Keratinocyte (primary cell): ENCODE measurements at regions not wholly inside any gene's neighbourhood (a gene's known extent, or its start where the extent isn't known, plus 50 kb on each side); places are given as distances from the start of the nearest gene placed in this dataset.

ENCODE experiments used
- DNase-seq: peaks from one replicate; pipeline ENCODE4 v3.0.0-alpha.2; 2011; ENCODE audit warnings: low read depth, missing footprints, low spot score
- FAIRE-seq: peaks from 2 replicates; lab custom pipeline; 2011; peaks lifted over from hg19 to GRCh38; lab: Jason Lieb, UNC
- H2AFZ ChIP-seq: 2 replicates; pipeline ENCODE4 v1.6.0; 2012; ENCODE audit warnings: low read length, control low read depth, inconsistent platforms; ENCODE audit not compliant: control insufficient read depth
- H3K27ac ChIP-seq: 2 replicates; pipeline ENCODE4 v1.5.1; 2011; ENCODE audit warnings: low read length; ENCODE audit not compliant: control insufficient read depth, insufficient read depth
- H3K27me3 ChIP-seq: 3 replicates; pipeline ENCODE4 v1.6.0; 2011; ENCODE audit warnings: low read length; ENCODE audit not compliant: control insufficient read depth, insufficient read depth; ENCODE audit errors: extremely low read depth
- H3K36me3 ChIP-seq, 2 experiments: 2 replicates in 1 of 2; 3 replicates in 1 of 2; pipeline ENCODE4 v1.5.1; 2011; ENCODE audit warnings: low read length in 2 of 2, mild to moderate bottlenecking in 1 of 2; ENCODE audit not compliant: control insufficient read depth in 2 of 2, insufficient read depth in 2 of 2; ENCODE audit errors: extremely low read depth in 1 of 2
- H3K4me1 ChIP-seq: 3 replicates; pipeline ENCODE4 v1.5.1; 2011; ENCODE audit warnings: low read length; ENCODE audit not compliant: control insufficient read depth, insufficient read depth; ENCODE audit errors: extremely low read depth
- H3K4me2 ChIP-seq: 3 replicates; pipeline ENCODE4 v1.6.0; 2011; ENCODE audit warnings: low read depth, low read length; ENCODE audit not compliant: control insufficient read depth, insufficient read depth; ENCODE audit errors: extremely low read depth
- H3K4me3 ChIP-seq, 3 experiments: fragments of 200-600 bp in 1 of 3; sonication (generic) in 1 of 3; 2 replicates in 2 of 3; 3 replicates in 1 of 3; pipeline ENCODE4 v1.5.1; 2011 to 2016; ENCODE audit warnings: low read length in 3 of 3, mild to moderate bottlenecking in 3 of 3, control low read depth in 2 of 3, inconsistent platforms in 1 of 3, low read depth in 1 of 3, mixed read lengths in 1 of 3, mixed run types in 1 of 3, moderate library complexity in 1 of 3; ENCODE audit not compliant: control insufficient read depth in 2 of 3, insufficient read depth in 2 of 3; ENCODE audit errors: extremely low read depth in 1 of 3
- H3K79me2 ChIP-seq: 2 replicates; pipeline ENCODE4 v1.6.0; 2012; ENCODE audit warnings: low read length; ENCODE audit not compliant: control insufficient read depth, insufficient read depth
- H3K9ac ChIP-seq: 3 replicates; pipeline ENCODE4 v1.6.0; 2011; ENCODE audit warnings: low read length; ENCODE audit not compliant: control insufficient read depth, insufficient read depth; ENCODE audit errors: extremely low read depth
- H3K9me1 ChIP-seq: 3 replicates; pipeline ENCODE4 v1.6.0; 2011; ENCODE audit warnings: low read length; ENCODE audit not compliant: control insufficient read depth, insufficient read depth; ENCODE audit errors: extremely low read depth
- H3K9me3 ChIP-seq: 2 replicates; pipeline ENCODE4 v1.5.1; 2012; ENCODE audit warnings: low read depth, low read length; ENCODE audit not compliant: control insufficient read depth
- H4K20me1 ChIP-seq: 3 replicates; pipeline ENCODE4 v1.6.0; 2011; ENCODE audit warnings: low read length; ENCODE audit not compliant: control insufficient read depth, insufficient read depth; ENCODE audit errors: extremely low read depth
- CTCF ChIP-seq, 3 experiments: IDR thresholded peaks in 1 of 3; conservative IDR thresholded peaks in 1 of 3; optimal IDR thresholded peaks in 1 of 3; 2 replicates in 2 of 3; 3 replicates in 1 of 3; pipeline versions ENCODE3 to v1.5.1; 2011; ENCODE audit warnings: low read length in 3 of 3, mild to moderate bottlenecking in 3 of 3, moderate library complexity in 2 of 3, control low read depth in 1 of 3, inconsistent platforms in 1 of 3; ENCODE audit not compliant: insufficient read depth in 2 of 3; ENCODE audit errors: extremely low read depth in 1 of 3
- EZH2 ChIP-seq: IDR thresholded peaks from one replicate; pipeline ENCODE4 v1.6.1; 2012; ENCODE audit warnings: inconsistent platforms, mild to moderate bottlenecking, low read length, moderate library complexity
- dilution Hi-C: fragments of 300-500 bp; cut with MboI; formaldehyde crosslinking; loops from one replicate; pipeline ENCODE4 v1.7.0; 2020; ENCODE audit warnings: low sequenced_read_pairs; ENCODE audit not compliant: extremely low pct_ligation_motif_present

- no peak overlapping the region for H3K27ac ChIP-seq
- no peaks in the 10 kb centered on the region for H3K9me3 ChIP-seq
- H3K36me3 ChIP-seq, result no peaks in the 10 kb centered on the region
- H3K4me3 ChIP-seq, result no peak overlapping the region
- no peaks in the 10 kb centered on the region for H3K79me2 ChIP-seq
- dilution Hi-C loops, result no loop called here
- H3K9ac ChIP-seq, result no peak overlapping the region
- no peak overlapping the region for H3K4me2 ChIP-seq
- no peak for DNase-seq
- H4K20me1 ChIP-seq, result no peaks in the 10 kb centered on the region
- no peaks in the 10 kb centered on the region for H3K9me1 ChIP-seq
- no peaks in the 10 kb centered on the region for H3K4me1 ChIP-seq
- FAIRE-seq, result no peak
- no peaks in the 10 kb centered on the region for H3K27me3 ChIP-seq
- no peak for TF ChIP-seq CTCF (optimal IDR thresholded peaks at IDR 0.05 in 1 of 3, IDR thresholded peaks at IDR 0.05 in 1 of 3, conservative IDR thresholded peaks at IDR 0.05 in 1 of 3; ENCODE audit: extremely low read depth in 1 of 3, insufficient read depth in 2 of 3, low read length in 3 of 3)
- H2AFZ ChIP-seq, result no peak overlapping the region
Measured at GRCh38 chr2:35104309-35104708, 1251.3 kb upstream of the CRIM1 start.

- Histone ChIP-seq H3K9me1 (no peaks in the 10 kb centered on the region), H3K9me3 (no peaks in the 10 kb centered on the region), H3K36me3 (no peaks in the 10 kb centered on the region), H3K4me3 (no peak overlapping the region), H4K20me1 (no peaks in the 10 kb centered on the region), H3K79me2 (no peaks in the 10 kb centered on the region), H3K27ac (no peak overlapping the region), H2AFZ (no peak overlapping the region), H3K4me2 (no peak overlapping the region), H3K9ac (no peak overlapping the region), H3K4me1 (no peaks in the 10 kb centered on the region), H3K27me3 (no peaks in the 10 kb centered on the region)
- no peak for TF ChIP-seq CTCF (optimal IDR thresholded peaks at IDR 0.05 in 1 of 3, IDR thresholded peaks at IDR 0.05 in 1 of 3, conservative IDR thresholded peaks at IDR 0.05 in 1 of 3; ENCODE audit: extremely low read depth in 1 of 3, insufficient read depth in 2 of 3, low read length in 3 of 3)
- TF ChIP-seq EZH2, result no peak
- dilution Hi-C loops, result no loop called here
- FAIRE-seq (no peak), DNase-seq (no peak)
Measured at GRCh38 chr2:35099342-35099741, 1256.2 kb upstream of the CRIM1 start.
